H9 (cell line): ENCODE measurements at regions not wholly inside any gene's neighbourhood (a gene's known extent, or its start where the extent isn't known, plus 50 kb on each side); places are given as distances from the start of the nearest gene placed in this dataset.

Source experiments
- DNase-seq: peaks from one replicate; pipeline ENCODE4 v3.0.0-alpha.2; 2017
- H2AFZ ChIP-seq: one replicate; pipeline ENCODE4 v1.6.1; 2013; ENCODE audit warnings: mild to moderate bottlenecking, low read length, control low read depth, moderate library complexity
- H2AK5ac ChIP-seq: 2 replicates; pipeline ENCODE4 v1.6.1; 2013; ENCODE audit warnings: low read length, control low read depth, mixed read lengths; ENCODE audit not compliant: insufficient read length
- H2BK120ac ChIP-seq: one replicate; pipeline ENCODE4 v1.6.1; 2013; ENCODE audit warnings: low read depth, mild to moderate bottlenecking, low read length, control low read depth, inconsistent platforms; ENCODE audit not compliant: poor library complexity, severe bottlenecking
- H2BK12ac ChIP-seq: 2 replicates; pipeline ENCODE4 v1.6.1; 2013; ENCODE audit warnings: low read length, control low read depth, mixed read lengths, low read depth; ENCODE audit not compliant: insufficient read length
- H2BK15ac ChIP-seq: 2 replicates; pipeline ENCODE4 v1.6.1; 2013; ENCODE audit warnings: low read depth, low read length, control low read depth
- H2BK20ac ChIP-seq: one replicate; pipeline ENCODE4 v1.6.1; 2013; ENCODE audit warnings: low read depth, mild to moderate bottlenecking, low read length, control low read depth, inconsistent platforms; ENCODE audit not compliant: poor library complexity, severe bottlenecking
- H2BK5ac ChIP-seq: 2 replicates; pipeline ENCODE4 v1.6.1; 2013; ENCODE audit warnings: low read length, control low read depth, mixed read lengths; ENCODE audit not compliant: insufficient read length
- H3K14ac ChIP-seq: 2 replicates; pipeline ENCODE4 v1.6.1; 2013; ENCODE audit warnings: low read length, control low read depth; ENCODE audit not compliant: insufficient read depth
- H3K18ac ChIP-seq: 2 replicates; pipeline ENCODE4 v1.6.1; 2013; ENCODE audit warnings: low read depth, mild to moderate bottlenecking, mixed read lengths, low read length, control low read depth; ENCODE audit not compliant: insufficient read length
- H3K23ac ChIP-seq: 2 replicates; pipeline ENCODE4 v1.6.1; 2013; ENCODE audit warnings: low read length, control low read depth, mixed read lengths, low read depth; ENCODE audit not compliant: insufficient read length
- H3K23me2 ChIP-seq: 2 replicates; pipeline ENCODE4 v1.6.1; 2013; ENCODE audit warnings: low read depth, mild to moderate bottlenecking, mixed read lengths, low read length, control low read depth; ENCODE audit not compliant: insufficient read length, poor library complexity, severe bottlenecking
- H3K27ac ChIP-seq: 2 replicates; pipeline ENCODE4 v1.5.1; 2013; ENCODE audit warnings: low read length, control low read depth, mixed read lengths, low read depth; ENCODE audit not compliant: insufficient read length
- H3K27me3 ChIP-seq: 2 replicates; pipeline ENCODE4 v1.6.1; 2013; ENCODE audit warnings: low read length, control low read depth, inconsistent platforms; ENCODE audit not compliant: insufficient read depth
- H3K4ac ChIP-seq: 2 replicates; pipeline ENCODE4 v1.6.1; 2013; ENCODE audit warnings: low read depth, mild to moderate bottlenecking, control low read depth, inconsistent platforms, low read length, moderate library complexity
- H3K4me1 ChIP-seq: 2 replicates; pipeline ENCODE4 v1.6.1; 2013; ENCODE audit warnings: low read length, control low read depth, inconsistent platforms; ENCODE audit not compliant: insufficient read depth
- H3K4me2 ChIP-seq: 2 replicates; pipeline ENCODE4 v1.6.1; 2013; ENCODE audit warnings: low read length, control low read depth, mixed read lengths; ENCODE audit not compliant: insufficient read length, insufficient read depth
- H3K56ac ChIP-seq: 2 replicates; pipeline ENCODE4 v1.6.1; 2013; ENCODE audit warnings: low read depth, mild to moderate bottlenecking, mixed read lengths, low read length, control low read depth; ENCODE audit not compliant: insufficient read length
- H3K79me1 ChIP-seq: 2 replicates; pipeline ENCODE4 v1.6.1; 2013; ENCODE audit warnings: low read depth, mild to moderate bottlenecking, moderate library complexity, low read length, control low read depth, inconsistent platforms; ENCODE audit not compliant: insufficient read depth, poor library complexity, severe bottlenecking
- H3K79me2 ChIP-seq: 2 replicates; pipeline ENCODE4 v1.6.1; 2013; ENCODE audit warnings: low read length, control low read depth, inconsistent platforms; ENCODE audit not compliant: insufficient read depth
- H3K9ac ChIP-seq: 2 replicates; pipeline ENCODE4 v1.6.1; 2013; ENCODE audit warnings: low read length, control low read depth, mixed read lengths; ENCODE audit not compliant: insufficient read length; ENCODE audit errors: extremely low read depth
- H3K9me3 ChIP-seq: one replicate; pipeline ENCODE4 v1.6.1; 2013; ENCODE audit warnings: low read depth, low read length, inconsistent platforms; ENCODE audit not compliant: control insufficient read depth
- H3T11ph ChIP-seq: one replicate; pipeline ENCODE4 v1.6.1; 2013; ENCODE audit warnings: mild to moderate bottlenecking, low read length, control low read depth, inconsistent platforms
- H4K20me1 ChIP-seq: one replicate; pipeline ENCODE4 v1.6.1; 2013; ENCODE audit not compliant: control insufficient read depth, insufficient read length, insufficient read depth
- H4K5ac ChIP-seq: 2 replicates; pipeline ENCODE4 v1.6.1; 2013; ENCODE audit warnings: low read depth, mild to moderate bottlenecking, mixed read lengths, low read length, control low read depth; ENCODE audit not compliant: insufficient read length
- H4K8ac ChIP-seq: replicated peaks from 2 replicates; pipeline ENCODE4 v1.6.1; 2013; ENCODE audit warnings: low read length, control low read depth, mixed read lengths, low read depth; ENCODE audit not compliant: insufficient read length
- H4K91ac ChIP-seq: 2 replicates; pipeline ENCODE4 v1.6.1; 2013; ENCODE audit warnings: low read depth, mild to moderate bottlenecking, moderate library complexity, mixed read lengths, low read length, control low read depth; ENCODE audit not compliant: insufficient read length
- H3K27ac Mint-ChIP-seq, 3 experiments: 2 replicates in 2 of 3; 3 replicates in 1 of 3; pipeline ENCODE4 v1.8.0; 2020 to 2021; ENCODE audit warnings: mixed read lengths in 3 of 3, mild to moderate bottlenecking in 1 of 3, moderate library complexity in 1 of 3
- H3K27me3 Mint-ChIP-seq: 2 replicates; pipeline ENCODE4 v1.8.0; 2021; ENCODE audit warnings: low read depth, mild to moderate bottlenecking, moderate library complexity, mixed read lengths
- H3K36me3 Mint-ChIP-seq, 3 experiments: 2 replicates in 2 of 3; 3 replicates in 1 of 3; pipeline ENCODE4 v1.8.0; 2020 to 2021; ENCODE audit warnings: low read depth in 3 of 3, mixed read lengths in 3 of 3; ENCODE audit not compliant: insufficient read depth in 1 of 3
- H3K4me1 Mint-ChIP-seq, 2 experiments: 2 replicates each; pipeline ENCODE4 v1.8.0; 2020; ENCODE audit warnings: mixed read lengths in 2 of 2
- H3K4me3 Mint-ChIP-seq, 2 experiments: 2 replicates in 1 of 2; 3 replicates in 1 of 2; pipeline ENCODE4 v1.8.0; 2020 to 2021; ENCODE audit warnings: mild to moderate bottlenecking in 2 of 2, mixed read lengths in 2 of 2, moderate library complexity in 1 of 2
- H3K9me3 Mint-ChIP-seq, 2 experiments: 2 replicates in 1 of 2; 3 replicates in 1 of 2; pipeline ENCODE4 v1.8.0; 2020; ENCODE audit warnings: mild to moderate bottlenecking in 2 of 2, mixed read lengths in 2 of 2, moderate library complexity in 1 of 2
- WGBS: extraction: QIAGEN DNeasy Blood & Tissue Kit; methylation state at CpG from one replicate; pipeline ENCODE4 v1.1.7; 2013; ENCODE audit warnings: missing lambda C conversion rate, low lambda C conversion rate, mixed read lengths; ENCODE audit not compliant: insufficient read length; ENCODE audit errors: extremely low coverage; 5-methylcytosine and 5-hydroxymethylcytosine counted together
- TF ChIP-seq, protein P1 (sequence below): fragments of 200-600 bp; sonication (generic); conservative IDR thresholded peaks from 3 replicates; pipeline ENCODE4 v1.8.0; 2021; ENCODE audit warnings: antibody characterized with exemption, mild to moderate bottlenecking

DNA sequence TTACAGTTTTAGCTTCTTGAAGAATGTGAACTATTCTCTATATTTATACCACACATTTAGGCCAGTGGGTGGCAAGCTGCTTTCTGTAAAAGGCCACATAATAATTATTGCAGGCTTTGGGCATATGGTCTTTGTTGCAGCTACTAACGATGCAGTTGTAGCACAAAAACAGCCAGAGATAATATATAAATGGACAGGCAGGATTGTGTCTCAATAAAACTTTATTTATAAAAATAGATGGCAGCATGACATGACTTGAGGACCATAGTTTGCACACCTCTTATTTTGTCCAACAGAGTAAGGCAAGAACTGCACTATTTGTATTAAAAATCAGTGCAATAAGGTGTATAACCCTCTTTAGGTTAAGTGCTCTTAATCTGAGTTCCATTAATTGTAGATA lies 415.0 kb downstream of the ANXA1 start:
- Histone ChIP-seq H3K9me3 (no peaks in the 10 kb centered on the region), H3K18ac (no peak overlapping the region), H3K79me2 (no peaks in the 10 kb centered on the region), H3K56ac (no peak overlapping the region), H3K4ac (no peak overlapping the region), H4K91ac (no peak overlapping the region), H3K9ac (no peak overlapping the region), H3K14ac (no peak overlapping the region), H4K20me1 (no peaks in the 10 kb centered on the region), H4K5ac (no peak overlapping the region), H3K27me3 (no peaks in the 10 kb centered on the region), H2BK15ac (no peak overlapping the region), H2BK5ac (no peak overlapping the region), H3K23ac (no peak overlapping the region), H3K4me2 (no peak overlapping the region), H2AFZ (no peak overlapping the region), H2BK12ac (no peak overlapping the region), H2AK5ac (no peak overlapping the region), H3K23me2 (no peaks in the 10 kb centered on the region), H3T11ph (no peak overlapping the region), H3K79me1 (no peaks in the 10 kb centered on the region), H2BK20ac (no peak overlapping the region), H4K8ac (no peak overlapping the region), H3K4me1 (no peaks in the 10 kb centered on the region), H3K27ac (no peak overlapping the region), H2BK120ac (no peak overlapping the region)
- TF ChIP-seq, protein P1, sequence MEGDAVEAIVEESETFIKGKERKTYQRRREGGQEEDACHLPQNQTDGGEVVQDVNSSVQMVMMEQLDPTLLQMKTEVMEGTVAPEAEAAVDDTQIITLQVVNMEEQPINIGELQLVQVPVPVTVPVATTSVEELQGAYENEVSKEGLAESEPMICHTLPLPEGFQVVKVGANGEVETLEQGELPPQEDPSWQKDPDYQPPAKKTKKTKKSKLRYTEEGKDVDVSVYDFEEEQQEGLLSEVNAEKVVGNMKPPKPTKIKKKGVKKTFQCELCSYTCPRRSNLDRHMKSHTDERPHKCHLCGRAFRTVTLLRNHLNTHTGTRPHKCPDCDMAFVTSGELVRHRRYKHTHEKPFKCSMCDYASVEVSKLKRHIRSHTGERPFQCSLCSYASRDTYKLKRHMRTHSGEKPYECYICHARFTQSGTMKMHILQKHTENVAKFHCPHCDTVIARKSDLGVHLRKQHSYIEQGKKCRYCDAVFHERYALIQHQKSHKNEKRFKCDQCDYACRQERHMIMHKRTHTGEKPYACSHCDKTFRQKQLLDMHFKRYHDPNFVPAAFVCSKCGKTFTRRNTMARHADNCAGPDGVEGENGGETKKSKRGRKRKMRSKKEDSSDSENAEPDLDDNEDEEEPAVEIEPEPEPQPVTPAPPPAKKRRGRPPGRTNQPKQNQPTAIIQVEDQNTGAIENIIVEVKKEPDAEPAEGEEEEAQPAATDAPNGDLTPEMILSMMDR = no peak
- Mint-ChIP-seq H3K9me3 (peaks cover 0 to 3% of the 10 kb centered on the region in 2 experiments; a peak in 3 of 5 replicates), H3K27me3 (no peaks in the 10 kb centered on the region), H3K36me3 (peaks cover 0 to 9% (median 2%) of the 10 kb centered on the region in 3 experiments; a peak in 3 of 7 replicates), H3K27ac (no peak overlapping the region), H3K4me1 (peaks cover 0 to 5% of the 10 kb centered on the region in 2 experiments; a peak in 1 of 4 replicates), H3K4me3 (no peak overlapping the region)
- WGBS = no CpG with 5 or more reads among the region's 1 CpG
- DNase-seq = no peak
